HG02938 (cell line): ENCODE measurements at regions not wholly inside any gene's neighbourhood (a gene's known extent, or its start where the extent isn't known, plus 50 kb on each side); places are given as distances from the start of the nearest gene placed in this dataset.
"Not testable (repeated sequence)": the region's sequence is repeated elsewhere in the genome, so short reads cannot be mapped to it uniquely, and the experiment has no call there.

Experiments
- ATAC-seq: cut with Tn5 transposase; IDR thresholded peaks from one replicate; pipeline ENCODE4 v1.9.1; 2021; ENCODE audit warnings: mild to moderate bottlenecking, moderate library complexity; ENCODE audit not compliant: unreplicated experiment

GRCh38 chr6:82783587-82784236 lies 281.9 kb downstream of the UBE3D start:
- peak; percentile 55 for ATAC-seq

GRCh38 chr6:82785206-82785605 lies 280.4 kb downstream of the UBE3D start:
- no peak for ATAC-seq

- no peak for ATAC-seq
Observed at GRCh38 chr6:82786248-82786647, 279.4 kb downstream of the UBE3D start.

DNA sequence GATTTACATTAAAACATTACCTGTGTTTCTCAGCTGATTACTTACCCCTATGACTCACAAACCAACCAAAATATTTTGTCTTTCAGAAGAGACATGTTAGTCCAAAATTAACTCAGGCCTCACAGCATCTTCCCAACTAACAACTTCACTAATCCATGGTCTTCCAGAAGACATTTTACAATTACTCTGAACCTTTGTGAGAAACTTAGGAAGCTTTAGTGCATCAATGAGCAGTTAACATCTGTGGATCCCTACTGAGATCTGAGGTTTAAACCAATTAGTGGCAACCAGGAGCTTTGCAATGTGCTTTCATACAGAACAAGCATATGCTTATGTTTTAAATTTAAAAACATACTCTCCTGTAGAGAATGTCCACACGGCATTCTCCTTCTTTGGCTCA lies 269.7 kb downstream of the UBE3D start:
- no peak for ATAC-seq

DNA sequence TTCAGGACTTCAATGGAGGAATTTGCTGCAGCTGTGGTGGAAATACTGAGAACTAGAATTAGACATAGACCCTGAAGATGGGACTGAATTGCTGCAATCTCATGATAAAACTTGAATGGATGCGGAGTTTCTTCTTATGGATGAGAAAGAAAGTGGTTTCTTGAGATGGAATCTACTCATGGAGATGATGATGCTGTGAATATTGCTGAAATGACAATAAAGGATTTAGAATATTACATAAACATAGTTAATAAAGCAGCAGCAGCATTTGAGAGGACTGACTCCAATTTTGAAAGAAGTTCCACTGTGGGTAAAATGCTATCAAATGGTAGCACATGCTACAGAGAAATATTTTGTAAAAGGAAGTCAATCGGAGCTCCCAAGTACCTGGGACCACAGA lies 264.6 kb downstream of the UBE3D start:
- no peak for ATAC-seq

DNA sequence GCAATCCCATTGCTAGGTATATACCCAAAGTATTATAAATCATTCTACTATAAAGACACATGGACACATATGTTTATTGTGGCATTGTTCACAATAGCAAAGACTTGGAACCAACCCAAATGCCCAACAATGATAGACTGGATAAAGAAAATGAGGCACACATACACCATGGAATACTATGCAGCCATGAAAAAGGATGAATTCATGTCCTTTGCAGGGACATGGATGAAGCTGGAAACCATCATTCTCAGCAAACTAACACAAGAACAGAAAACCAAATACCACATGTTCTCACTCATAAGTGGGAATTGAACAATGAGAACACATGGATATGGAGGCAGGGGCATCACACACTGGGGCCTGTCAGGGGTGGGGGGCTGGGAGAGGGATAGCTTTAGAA lies 249.4 kb downstream of the UBE3D start:
- ATAC-seq = not testable (repeated sequence)

GRCh38 chr6:82818727-82819126 lies 246.9 kb downstream of the UBE3D start:
- ATAC-seq = no peak

- no peak for ATAC-seq
Observed at GRCh38 chr6:82823361-82823760, 242.3 kb downstream of the UBE3D start.

- no peak for ATAC-seq
Observed at GRCh38 chr6:82832811-82833210, 232.8 kb downstream of the UBE3D start.

DNA sequence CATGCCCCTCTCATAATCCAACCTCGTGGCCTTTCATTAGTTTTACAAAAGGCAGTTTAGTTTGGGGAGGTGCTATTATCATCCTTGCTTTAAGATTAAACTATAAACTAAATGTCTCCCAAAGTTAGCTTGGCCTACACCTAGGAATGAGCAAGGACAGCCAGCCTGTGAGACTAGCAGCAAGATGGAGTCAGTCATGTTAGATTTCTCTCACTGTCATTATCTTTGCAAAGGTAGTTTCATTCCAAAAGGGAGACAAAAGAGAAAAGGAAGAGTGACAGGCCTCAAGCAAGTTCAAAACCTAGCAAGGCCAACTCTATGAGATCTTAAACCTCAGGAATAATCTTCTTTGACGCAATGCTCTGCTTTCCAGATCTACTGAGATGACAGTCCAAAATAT lies 232.2 kb downstream of the UBE3D start:
- ATAC-seq = no peak

DNA sequence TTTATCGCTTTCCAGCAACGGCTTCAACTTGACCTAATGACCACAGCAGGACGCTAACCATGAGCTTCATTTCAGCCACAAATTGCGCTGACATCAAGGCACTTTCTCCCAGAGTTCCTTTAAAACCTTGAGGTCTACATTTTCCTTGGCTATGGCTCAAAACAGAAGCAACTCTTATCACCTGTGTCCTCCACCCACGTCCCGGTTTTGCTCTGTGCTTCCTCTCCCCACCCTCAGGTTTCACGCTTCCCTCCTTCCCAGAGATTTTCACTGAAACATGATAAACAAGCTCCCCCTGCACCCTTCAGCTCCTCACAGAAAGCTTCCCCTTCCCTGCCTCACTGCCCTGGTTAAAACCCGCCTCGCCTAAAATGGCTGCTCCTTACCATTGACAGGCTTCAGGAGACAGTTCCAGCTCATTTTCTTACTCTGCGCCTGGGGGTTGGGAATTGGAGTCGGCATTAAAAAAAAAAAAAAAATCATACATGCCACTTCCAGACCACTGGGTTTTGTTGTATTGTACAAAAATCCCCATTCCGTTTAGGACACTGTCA lies 229.5 kb downstream of the UBE3D start:
- no peak for ATAC-seq

DNA sequence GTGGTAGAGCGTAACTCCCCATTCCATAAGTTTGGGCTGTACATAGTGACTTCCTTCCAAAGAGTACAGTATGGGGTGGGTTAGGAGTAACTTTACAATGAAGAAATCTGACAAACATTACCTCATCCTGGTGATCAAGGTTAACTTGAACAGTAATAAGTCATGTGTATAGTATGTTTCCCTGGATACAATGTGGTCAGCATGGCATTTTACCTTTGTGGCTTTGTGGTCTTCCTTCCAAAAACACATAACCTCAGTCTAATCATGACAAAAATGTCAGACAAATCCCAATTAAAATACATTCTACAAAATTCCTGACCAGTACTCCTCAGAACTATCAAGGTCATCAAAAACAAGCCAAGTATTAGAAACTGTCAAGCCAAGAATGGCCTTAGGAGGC lies 225.1 kb downstream of the UBE3D start:
- ATAC-seq = no peak

- no peak for ATAC-seq
Observed at GRCh38 chr6:82841309-82841708, 224.3 kb downstream of the UBE3D start.
